ENCODE measurements at regions not wholly inside any gene's neighbourhood (a gene's known extent, or its start where the extent isn't known, plus 50 kb on each side); places are given as distances from the start of the nearest gene placed in this dataset.
"Not testable (repeated sequence)": the region's sequence is repeated elsewhere in the genome, so short reads cannot be mapped to it uniquely, and the experiment has no call there.

- no peak for DNase-seq (ENCODE audit: low read depth)
Observed at GRCh38 chr13:86856991-86857390, 814.2 kb upstream of the SLITRK5 start.

GRCh38 chr13:86858216-86858615 lies 813.0 kb upstream of the SLITRK5 start:
- DNase-seq (ENCODE audit: low read depth): no peak

- no peak for DNase-seq (ENCODE audit: low read depth)
Observed at GRCh38 chr13:86862137-86862536, 809.0 kb upstream of the SLITRK5 start.

GRCh38 chr13:86864376-86864775 lies 806.8 kb upstream of the SLITRK5 start:
- no peak for DNase-seq (ENCODE audit: low read depth)

GRCh38 chr13:86870444-86870843 lies 800.7 kb upstream of the SLITRK5 start:
- no peak for DNase-seq (ENCODE audit: low read depth)

GRCh38 chr13:86877441-86877840 lies 793.7 kb upstream of the SLITRK5 start:
- DNase-seq (ENCODE audit: low read depth): no peak

- no peak for DNase-seq (ENCODE audit: low read depth)
Observed at GRCh38 chr13:86878781-86879180, 792.4 kb upstream of the SLITRK5 start.

GRCh38 chr13:86881390-86881789 lies 789.8 kb upstream of the SLITRK5 start:
- DNase-seq (ENCODE audit: low read depth): no peak

- no peak for DNase-seq (ENCODE audit: low read depth)
Observed at GRCh38 chr13:86882107-86882506, 789.1 kb upstream of the SLITRK5 start.

GRCh38 chr13:86882835-86883234 lies 788.3 kb upstream of the SLITRK5 start:
- DNase-seq (ENCODE audit: low read depth): no peak

- DNase-seq (ENCODE audit: low read depth): no peak
Observed at GRCh38 chr13:86892330-86892729, 778.8 kb upstream of the SLITRK5 start.

- no peak for DNase-seq (ENCODE audit: low read depth)
Observed at GRCh38 chr13:86900906-86901305, 770.3 kb upstream of the SLITRK5 start.

GRCh38 chr13:86906127-86906874 lies 764.9 kb upstream of the SLITRK5 start:
- no peak for DNase-seq (ENCODE audit: low read depth)

- DNase-seq (ENCODE audit: low read depth): no peak
Observed at GRCh38 chr13:86907156-86907555, 764.0 kb upstream of the SLITRK5 start.

- no peak for DNase-seq (ENCODE audit: low read depth)
Observed at GRCh38 chr13:86909318-86909717, 761.9 kb upstream of the SLITRK5 start.

- no peak for DNase-seq (ENCODE audit: low read depth)
Observed at GRCh38 chr13:86914757-86915156, 756.4 kb upstream of the SLITRK5 start.

- DNase-seq (ENCODE audit: low read depth): not testable (repeated sequence)
Observed at GRCh38 chr13:86917438-86917837, 753.7 kb upstream of the SLITRK5 start.

- no peak for DNase-seq (ENCODE audit: low read depth)
Observed at GRCh38 chr13:86918682-86919081, 752.5 kb upstream of the SLITRK5 start.

- no peak for DNase-seq (ENCODE audit: low read depth)
Observed at GRCh38 chr13:86920961-86921360, 750.2 kb upstream of the SLITRK5 start.

GRCh38 chr13:86922936-86923335 lies 748.2 kb upstream of the SLITRK5 start:
- no peak for DNase-seq (ENCODE audit: low read depth)

- not testable (repeated sequence) for DNase-seq (ENCODE audit: low read depth)
Observed at GRCh38 chr13:86926916-86927315, 744.3 kb upstream of the SLITRK5 start.

- DNase-seq (ENCODE audit: low read depth): no peak
Observed at GRCh38 chr13:86932776-86933334, 738.3 kb upstream of the SLITRK5 start.

- DNase-seq (ENCODE audit: low read depth): no peak
Observed at GRCh38 chr13:86933676-86934075, 737.5 kb upstream of the SLITRK5 start.

- DNase-seq (ENCODE audit: low read depth): no peak
Observed at GRCh38 chr13:86937316-86937715, 733.9 kb upstream of the SLITRK5 start.
